ENCODE measurements at regions not wholly inside any gene's neighbourhood (a gene's known extent, or its start where the extent isn't known, plus 50 kb on each side); places are given as distances from the start of the nearest gene placed in this dataset.

- Histone ChIP-seq H3K4me3 (ENCODE audit: low read length, poor library complexity, severe bottlenecking) (no peak overlapping the region), H3K9me3 (ENCODE audit: insufficient read depth, low read depth, low read length) (no peaks in the 10 kb centered on the region), H3K4me1 (ENCODE audit: insufficient read depth, low read length, poor library complexity, severe bottlenecking) (peaks cover 8% of the 10 kb centered on the region), H3K9ac (ENCODE audit: low read depth, low read length, poor library complexity, severe bottlenecking) (no peak overlapping the region), H3K9me2 (replicated peaks; ENCODE audit: low read depth, low read length) (no peaks in the 10 kb centered on the region), H3K4me2 (ENCODE audit: low read depth, low read length, poor library complexity, severe bottlenecking) (no peak overlapping the region), H4K20me1 (ENCODE audit: insufficient read depth, low read length, poor library complexity, severe bottlenecking) (no peaks in the 10 kb centered on the region), H2AFZ (ENCODE audit: low read length) (no peak overlapping the region), H3K79me2 (ENCODE audit: insufficient read depth, low read length) (no peaks in the 10 kb centered on the region), H3K36me3 (ENCODE audit: insufficient read depth, low read length) (no peaks in the 10 kb centered on the region), H3F3A (ENCODE audit: low read depth) (no peaks in the 10 kb centered on the region), H3K27me3 (ENCODE audit: insufficient read depth, low read length, poor library complexity, severe bottlenecking) (no peaks in the 10 kb centered on the region)
- TF ChIP-seq EZH2phosphoT487 (IDR thresholded peaks at IDR 0.05; ENCODE audit: borderline replicate concordance) = no peak
- no peak for TF ChIP-seq CTCF (conservative IDR thresholded peaks at IDR 0.05; ENCODE audit: low read length)
Measured at GRCh38 chr11:119835753-119836152, 106.8 kb upstream of the NECTIN1 start.

GRCh38 chr11:119832202-119832935 lies 103.4 kb upstream of the NECTIN1 start:
- H3K4me1 ChIP-seq (ENCODE audit: insufficient read depth, low read length, poor library complexity, severe bottlenecking) = peaks cover 8% of the 10 kb centered on the region
- H3K36me3 ChIP-seq (ENCODE audit: insufficient read depth, low read length) = no peaks in the 10 kb centered on the region
- no peaks in the 10 kb centered on the region for H4K20me1 ChIP-seq (ENCODE audit: insufficient read depth, low read length, poor library complexity, severe bottlenecking)
- H3K9ac ChIP-seq (ENCODE audit: low read depth, low read length, poor library complexity, severe bottlenecking) = no peak overlapping the region
- H3K4me2 ChIP-seq (ENCODE audit: low read depth, low read length, poor library complexity, severe bottlenecking) = no peak overlapping the region
- no peaks in the 10 kb centered on the region for H3K79me2 ChIP-seq (ENCODE audit: insufficient read depth, low read length)
- H3K4me3 ChIP-seq (ENCODE audit: low read length, poor library complexity, severe bottlenecking) = no peak overlapping the region
- H2AFZ ChIP-seq (ENCODE audit: low read length) = peak overlapping the region; percentile 49; the same call in 1 of the 2 replicates
- H3F3A ChIP-seq (ENCODE audit: low read depth) = no peaks in the 10 kb centered on the region
- H3K9me2 ChIP-seq (replicated peaks; ENCODE audit: low read depth, low read length) = no peaks in the 10 kb centered on the region
- TF ChIP-seq CTCF (conservative IDR thresholded peaks at IDR 0.05; ENCODE audit: low read length) (no peak), EZH2phosphoT487 (IDR thresholded peaks at IDR 0.05; ENCODE audit: borderline replicate concordance) (no peak)
- no peaks in the 10 kb centered on the region for H3K27me3 ChIP-seq (ENCODE audit: insufficient read depth, low read length, poor library complexity, severe bottlenecking)
- H3K9me3 ChIP-seq (ENCODE audit: insufficient read depth, low read depth, low read length) = no peaks in the 10 kb centered on the region

- Histone ChIP-seq H3K79me2 (ENCODE audit: insufficient read depth, low read length) (no peaks in the 10 kb centered on the region), H3K36me3 (ENCODE audit: insufficient read depth, low read length) (no peaks in the 10 kb centered on the region), H3F3A (ENCODE audit: low read depth) (no peaks in the 10 kb centered on the region), H3K27me3 (ENCODE audit: insufficient read depth, low read length, poor library complexity, severe bottlenecking) (no peaks in the 10 kb centered on the region), H3K9ac (ENCODE audit: low read depth, low read length, poor library complexity, severe bottlenecking) (no peak overlapping the region), H3K4me3 (ENCODE audit: low read length, poor library complexity, severe bottlenecking) (no peak overlapping the region), H3K4me1 (ENCODE audit: insufficient read depth, low read length, poor library complexity, severe bottlenecking) (peaks cover 8% of the 10 kb centered on the region), H4K20me1 (ENCODE audit: insufficient read depth, low read length, poor library complexity, severe bottlenecking) (no peaks in the 10 kb centered on the region), H3K4me2 (ENCODE audit: low read depth, low read length, poor library complexity, severe bottlenecking) (no peak overlapping the region), H3K9me2 (replicated peaks; ENCODE audit: low read depth, low read length) (no peaks in the 10 kb centered on the region), H2AFZ (ENCODE audit: low read length) (no peak overlapping the region), H3K9me3 (ENCODE audit: insufficient read depth, low read depth, low read length) (no peaks in the 10 kb centered on the region)
- TF ChIP-seq CTCF (conservative IDR thresholded peaks at IDR 0.05; ENCODE audit: low read length) (no peak), EZH2phosphoT487 (IDR thresholded peaks at IDR 0.05; ENCODE audit: borderline replicate concordance) (no peak)
Measured at GRCh38 chr11:119831011-119831410, 102.0 kb upstream of the NECTIN1 start.

All from Loucy (cell line).